AG20443 (cell line): ENCODE measurements at regions not wholly inside any gene's neighbourhood (a gene's known extent, or its start where the extent isn't known, plus 50 kb on each side); places are given as distances from the start of the nearest gene placed in this dataset.

Experiments
- DNase-seq: peaks from one replicate; pipeline ENCODE4 v3.0.0; 2012; ENCODE audit warnings: low spot score, mixed read lengths

DNA sequence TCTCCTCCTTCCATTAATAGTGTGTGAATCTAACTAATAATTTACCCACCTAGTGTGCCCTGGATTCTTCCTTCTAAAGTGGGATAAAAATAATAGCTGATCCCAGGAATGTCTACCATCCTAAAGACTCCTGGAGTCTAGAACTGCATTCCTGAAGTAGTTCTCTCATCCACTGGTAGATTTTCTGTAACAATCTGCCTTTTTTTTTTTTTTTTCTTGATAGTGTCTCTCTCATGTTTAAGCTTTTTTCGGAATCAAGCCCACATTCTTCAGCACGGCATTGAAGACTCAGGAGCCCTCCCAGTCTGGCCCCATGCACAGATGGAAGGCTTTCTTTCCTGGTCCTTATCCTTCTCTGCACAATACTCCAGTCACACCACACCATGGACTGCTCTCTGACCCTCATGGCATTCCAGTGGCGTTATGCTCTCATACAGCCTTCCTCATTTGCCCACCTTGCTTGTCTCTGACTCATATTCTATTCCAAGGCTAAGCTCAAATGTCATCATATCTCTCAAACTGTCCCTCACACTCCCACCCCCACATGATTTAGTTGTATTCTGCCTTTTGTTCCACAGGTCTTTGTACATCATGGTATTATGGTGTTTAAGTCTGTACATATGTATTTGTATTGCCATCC is 68.7 kb upstream of the FRY start:
- DNase-seq = no peak

DNA sequence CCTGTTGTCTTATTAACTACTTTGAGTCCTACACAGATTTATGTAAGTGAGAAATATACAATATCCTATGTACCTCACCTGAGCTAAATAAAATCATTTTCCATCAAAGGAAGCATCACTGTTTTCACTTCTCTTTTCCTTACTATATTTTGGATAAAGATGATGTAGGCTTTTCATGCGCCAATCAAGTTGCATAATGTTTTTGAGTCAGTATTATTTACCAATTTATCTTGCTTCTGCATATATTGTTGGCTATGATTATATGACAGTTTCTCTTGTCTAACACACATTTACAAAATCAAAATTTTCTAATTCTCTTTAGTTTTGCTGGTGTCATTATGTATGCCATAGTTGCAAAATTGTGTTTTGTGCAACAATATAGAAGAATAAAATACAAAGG is 67.9 kb upstream of the FRY start:
- DNase-seq = no peak

DNA sequence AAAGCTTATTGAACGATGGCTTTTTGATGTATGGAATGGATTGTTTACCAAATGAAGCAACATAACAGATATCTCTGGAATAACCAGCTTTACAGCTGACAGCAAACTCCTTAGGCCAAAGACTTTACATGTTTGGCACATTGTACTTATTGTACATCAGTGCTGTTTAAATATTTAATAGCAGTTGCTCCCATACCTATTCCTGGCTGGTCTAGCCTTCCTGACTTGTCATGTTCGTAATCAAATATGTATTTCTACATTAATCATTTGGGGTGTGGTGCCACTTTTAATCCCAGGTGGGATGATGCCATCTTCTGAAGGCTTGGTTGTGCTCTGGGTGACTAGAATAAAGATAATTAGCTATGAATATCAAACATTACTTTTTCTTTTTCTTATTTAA is 67.4 kb upstream of the FRY start:
- DNase-seq = no peak

DNA sequence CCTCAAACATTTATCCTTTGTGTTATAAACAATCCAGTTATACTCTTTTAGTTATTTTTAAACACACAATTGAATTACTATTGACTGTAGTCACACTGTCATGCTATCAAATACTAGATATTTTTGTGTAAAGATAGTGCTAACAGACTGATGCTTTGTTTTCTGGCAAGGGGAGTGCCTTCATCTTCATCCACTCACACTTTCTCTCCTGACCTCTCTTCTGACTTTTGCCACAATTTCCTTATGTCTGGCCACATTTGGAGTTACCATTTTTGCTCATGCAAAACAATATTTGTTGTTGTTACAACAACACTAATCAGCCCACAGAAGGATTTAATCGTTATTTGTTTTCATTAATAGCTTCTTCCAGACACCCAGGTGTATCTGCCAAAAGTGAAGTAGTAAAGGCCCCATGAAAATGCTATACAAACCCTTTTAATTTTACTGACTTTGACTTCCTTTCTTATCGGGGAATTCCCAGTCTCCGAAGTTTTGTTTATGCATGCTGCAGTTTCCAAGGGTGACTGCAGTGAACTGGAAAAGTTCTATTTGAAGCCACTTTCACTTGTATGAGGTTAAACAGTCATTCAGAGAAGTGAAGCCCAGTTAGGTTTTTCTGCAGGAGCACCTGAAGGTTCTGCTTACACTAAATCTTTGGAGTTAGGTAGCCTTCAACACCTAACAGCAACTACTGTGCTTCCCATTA is 66.1 kb upstream of the FRY start:
- peak; percentile 15 for DNase-seq

DNA sequence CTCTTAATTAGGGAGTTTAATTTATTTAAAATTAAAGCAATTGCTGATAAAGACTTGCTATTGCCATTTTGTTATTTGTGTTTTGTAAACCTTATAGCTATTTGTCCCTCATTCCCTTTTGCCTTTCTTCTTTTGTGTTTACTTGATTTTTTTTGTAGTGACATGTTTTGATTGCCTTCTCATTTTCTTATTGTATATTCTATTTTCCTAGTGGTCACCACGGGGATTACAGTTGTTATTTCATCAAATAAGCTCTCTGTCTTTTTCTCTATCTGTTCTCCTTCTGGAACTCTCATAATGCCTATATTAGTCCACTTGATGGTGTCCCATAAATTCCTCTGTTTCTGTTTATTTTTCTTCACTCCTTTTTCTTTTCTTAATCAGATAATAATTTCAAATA is 64.4 kb upstream of the FRY start:
- no peak for DNase-seq

DNA sequence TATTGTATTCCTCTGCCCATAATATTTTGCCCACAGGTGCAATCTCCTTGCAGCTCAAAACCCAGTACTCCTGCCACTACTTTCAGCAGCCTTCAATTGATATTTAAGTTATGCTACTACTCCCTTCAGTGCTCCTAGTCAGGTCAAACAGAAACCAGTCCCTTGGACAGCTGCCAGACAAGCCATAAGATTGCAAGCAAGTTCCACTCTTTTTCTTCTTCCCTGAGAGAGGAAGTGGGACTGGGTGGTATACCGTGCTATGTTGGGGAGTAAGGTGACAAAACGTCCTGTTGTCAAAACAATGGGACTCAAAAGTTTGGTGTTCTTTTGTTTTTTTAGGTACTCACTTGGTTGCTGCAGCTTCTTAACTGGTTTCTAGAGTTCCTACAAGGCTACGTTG is 63.1 kb upstream of the FRY start:
- no peak for DNase-seq

DNA sequence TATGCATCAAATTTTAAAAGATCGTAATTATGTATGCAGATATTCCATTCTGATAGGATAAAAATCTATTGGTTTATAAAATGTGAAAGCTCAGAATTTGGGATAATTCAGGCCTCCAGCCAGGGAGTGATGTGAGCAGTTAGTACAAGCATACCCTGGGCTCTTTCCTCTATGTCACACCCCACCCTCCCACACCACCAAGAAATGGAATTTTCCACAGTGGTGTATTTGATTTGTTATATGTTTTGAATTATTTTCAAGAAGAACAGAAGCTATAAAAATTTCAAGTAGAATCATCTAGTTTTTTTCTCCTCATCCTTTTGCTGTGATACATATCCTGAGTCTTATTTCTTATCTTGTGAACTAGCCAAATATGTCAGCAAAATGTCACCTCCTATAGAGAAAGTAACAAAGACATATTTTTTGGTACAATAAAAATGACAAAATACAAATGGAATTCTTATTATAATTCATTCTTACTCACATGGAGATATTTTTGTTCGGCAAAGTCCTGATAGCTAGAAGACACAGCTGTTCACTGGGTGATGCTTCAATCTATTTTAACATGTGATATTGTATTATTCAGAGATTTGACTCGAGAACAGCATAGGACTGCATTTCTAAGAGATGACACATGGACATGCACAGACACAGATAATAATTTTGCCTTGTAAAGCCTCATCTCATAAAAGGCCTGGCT is 61.2 kb upstream of the FRY start:
- DNase-seq = peak; percentile 64

DNA sequence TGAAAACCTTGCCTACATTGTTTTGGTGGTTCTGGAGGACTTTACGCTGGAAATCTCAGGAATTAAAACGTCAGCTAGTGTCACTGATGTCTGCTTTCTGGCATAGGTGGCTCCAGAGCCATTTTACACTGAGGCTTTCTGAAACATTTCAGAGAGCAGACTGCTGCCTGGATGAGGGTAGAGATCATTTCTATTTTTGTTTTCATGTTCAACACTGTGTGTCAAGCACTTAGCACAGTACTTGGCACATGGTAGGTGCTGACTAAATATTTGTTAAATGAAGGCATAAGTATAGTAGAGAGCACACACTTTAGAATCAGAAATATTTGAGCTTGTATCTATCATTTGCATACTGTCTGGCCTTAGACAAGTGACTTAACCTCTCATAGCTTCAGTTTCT is 59.1 kb upstream of the FRY start:
- no peak for DNase-seq

DNA sequence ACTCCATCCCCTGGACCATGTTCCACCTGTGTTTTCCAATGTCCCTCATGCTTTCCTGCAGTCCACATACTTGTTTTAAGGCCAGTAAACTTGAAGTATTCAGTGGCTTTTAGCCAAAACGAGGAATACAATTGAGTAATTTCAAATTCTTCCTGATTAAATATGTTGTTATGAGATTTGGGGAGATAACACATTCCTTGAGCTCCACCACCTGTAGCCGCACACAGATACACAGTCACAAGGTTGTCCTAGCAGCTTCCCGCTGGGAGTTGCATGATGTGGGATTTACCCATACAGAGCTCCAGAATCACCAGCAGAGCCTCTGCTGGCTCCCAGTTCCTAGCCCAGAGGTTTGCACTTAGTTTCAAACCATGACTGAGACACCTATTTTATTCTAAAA is 53.6 kb upstream of the FRY start:
- DNase-seq = no peak

DNA sequence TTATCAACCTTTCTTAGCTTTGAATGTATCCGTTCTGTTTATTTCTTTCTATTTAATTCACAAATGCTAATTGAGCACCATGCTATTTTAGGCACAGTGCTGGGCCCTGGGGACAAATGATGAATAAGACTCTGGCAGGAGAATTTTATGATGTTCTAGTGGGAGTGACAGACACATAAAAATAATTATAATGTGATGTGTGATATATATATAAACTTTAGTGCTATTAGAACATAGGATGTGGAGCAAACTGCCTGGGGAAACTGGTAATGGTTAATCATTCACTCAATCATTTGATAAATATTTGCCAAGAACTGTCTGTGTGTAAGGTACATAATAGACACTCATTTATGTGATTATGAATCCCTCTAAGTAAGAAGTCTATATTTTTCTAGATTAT is 50.7 kb upstream of the FRY start:
- DNase-seq = no peak
